Gastroesophageal sphincter (tissue), 4 donors: ENCODE measurements at regions not wholly inside any gene's neighbourhood (a gene's known extent, or its start where the extent isn't known, plus 50 kb on each side); places are given as distances from the start of the nearest gene placed in this dataset.

ENCODE experiments used
- ATAC-seq: fragments of 150-250 bp; one replicate; pipeline ENCODE4 v1.9.1; 2016; ENCODE audit warnings: mild to moderate bottlenecking, moderate library complexity
- H3K27ac ChIP-seq, 4 donors: fragments of 200-600 bp; sonication (generic) in 3 of 4; 1 replicate in 3 of 4; 2 replicates in 1 of 4; pipeline ENCODE4 v1.5.1; 2016 to 2019
- H3K27me3 ChIP-seq: fragments of 200-600 bp; sonication (generic); one replicate; pipeline ENCODE4 v1.5.1; 2019
- H3K36me3 ChIP-seq, 2 donors: fragments of 200-600 bp; sonication (generic); one replicate each; pipeline ENCODE4 v1.5.1; 2019; ENCODE audit warnings: control low read depth in 1 of 2
- H3K4me1 ChIP-seq, 3 donors: fragments of 200-600 bp; sonication (generic); 1 replicate in 2 of 3; 2 replicates in 1 of 3; pipeline ENCODE4 v1.5.1; 2016 to 2019; ENCODE audit warnings: control low read depth in 2 of 3
- H3K4me3 ChIP-seq, 2 donors: fragments of 200-600 bp; sonication (generic); one replicate each; pipeline ENCODE4 v1.5.1; 2019; ENCODE audit warnings: mild to moderate bottlenecking in 1 of 2, moderate library complexity in 1 of 2
- H3K9me3 ChIP-seq, 3 donors: fragments of 200-600 bp; sonication (generic); one replicate each; pipeline ENCODE4 v1.5.1; 2017 to 2019; ENCODE audit warnings: control low read depth in 2 of 3
- CTCF ChIP-seq, 4 experiments: fragments of 200-600 bp in 2 of 4; fragments of 450-650 bp in 2 of 4; sonication (generic) in 1 of 4; IDR thresholded peaks; one replicate each; pipeline ENCODE4 v1.5.1; 2017 to 2019; ENCODE audit warnings: antibody characterized with exemption in 4 of 4, mild to moderate bottlenecking in 2 of 4, moderate library complexity in 2 of 4
- EP300 ChIP-seq: sonication (generic); formaldehyde crosslinking; IDR thresholded peaks from one replicate; pipeline ENCODE4 v1.6.1; 2017; ENCODE audit warnings: antibody characterized with exemption, mild to moderate bottlenecking
- POLR2A ChIP-seq, 2 donors: fragments of 450-650 bp; IDR thresholded peaks; one replicate each; pipeline ENCODE4 v1.6.1; 2017; ENCODE audit warnings: antibody characterized with exemption in 2 of 2, mild to moderate bottlenecking in 2 of 2, moderate library complexity in 1 of 2
- POLR2AphosphoS5 ChIP-seq: sonication (generic); formaldehyde crosslinking; IDR thresholded peaks from one replicate; pipeline ENCODE4 v1.6.1; 2017; ENCODE audit warnings: antibody characterized with exemption
- WGBS, 2 donors: methylation state at CpG; one replicate each; pipeline ENCODE4 v1.1.5; 2018; ENCODE audit warnings: low coverage in 1 of 2; 5-methylcytosine and 5-hydroxymethylcytosine counted together

DNA sequence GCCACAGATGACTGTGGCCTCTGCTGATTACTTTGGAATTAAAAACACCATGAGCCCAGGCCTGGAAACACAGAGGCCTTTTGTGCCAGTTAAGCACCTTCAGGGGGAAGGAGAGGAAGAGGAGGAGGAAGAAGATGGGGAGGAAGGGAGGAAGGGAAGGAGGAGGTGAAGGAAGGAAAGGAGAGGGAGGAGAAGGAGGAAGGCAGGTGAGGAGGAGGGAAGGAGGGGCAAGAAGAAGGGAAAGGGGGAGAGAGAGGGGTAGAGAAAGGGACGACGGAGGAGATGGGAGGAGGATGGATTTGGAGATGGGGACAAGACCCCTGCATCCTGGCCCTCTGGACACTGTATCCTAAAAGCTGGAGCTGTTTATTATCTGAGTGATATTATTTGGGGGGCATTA lies 231.0 kb downstream of the UQCRFS1 start:
- 63 to 79% methylated on average over 2 of the region's 2 CpGs for WGBS, 2 donors
- no peaks in the 10 kb centered on the region for H3K9me3 ChIP-seq
- no peak overlapping the region for H3K4me3 ChIP-seq
- TF ChIP-seq CTCF (IDR thresholded peaks at IDR 0.05) = no peak
- TF ChIP-seq POLR2AphosphoS5 = no peak
- TF ChIP-seq POLR2A (IDR thresholded peaks at IDR 0.05) = no peak
- no peak for TF ChIP-seq EP300
- H3K27me3 ChIP-seq = peaks cover 44% of the 10 kb centered on the region
- no peaks in the 10 kb centered on the region for H3K4me1 ChIP-seq
- ATAC-seq = no peak
- H3K27ac ChIP-seq = no peak overlapping the region
- no peaks in the 10 kb centered on the region for H3K36me3 ChIP-seq

DNA sequence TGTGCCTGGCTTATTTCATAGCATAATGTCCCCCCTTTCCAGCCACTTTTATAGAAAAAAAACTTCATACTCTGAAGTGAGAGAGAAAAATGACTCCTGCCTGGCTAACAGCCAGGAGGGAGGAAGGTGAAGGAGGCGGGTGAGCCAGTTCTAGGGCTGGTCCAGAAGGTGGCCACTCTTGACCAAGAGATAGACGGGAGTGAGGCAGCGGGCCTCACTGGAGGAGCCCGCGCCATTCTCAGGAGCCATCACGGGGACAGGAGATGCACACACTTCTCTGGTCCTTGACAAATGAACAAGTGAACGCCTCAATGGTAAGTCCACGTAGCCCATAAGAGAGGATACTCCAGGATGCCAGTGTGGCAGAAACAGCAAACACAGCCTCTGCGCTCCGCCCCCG lies 231.4 kb downstream of the UQCRFS1 start:
- WGBS, 2 donors = 60 to 69% methylated on average over 6 to 7 of the region's 11 CpGs
- TF ChIP-seq EP300 (no peak), POLR2A (IDR thresholded peaks at IDR 0.05) (no peak), POLR2AphosphoS5 (no peak), CTCF (IDR thresholded peaks at IDR 0.05) (no peak)
- Histone ChIP-seq H3K27ac (no peak overlapping the region), H3K27me3 (peaks cover 49% of the 10 kb centered on the region), H3K4me1 (no peaks in the 10 kb centered on the region), H3K4me3 (no peak overlapping the region), H3K9me3 (no peaks in the 10 kb centered on the region), H3K36me3 (no peaks in the 10 kb centered on the region)
- ATAC-seq = no peak

GRCh38 chr19:28980236-28980868 lies 232.6 kb downstream of the UQCRFS1 start:
- H3K36me3 ChIP-seq = no peaks in the 10 kb centered on the region
- no peaks in the 10 kb centered on the region for H3K4me1 ChIP-seq
- WGBS, 2 donors = 56 to 63% methylated on average over 6 to 7 of the region's 7 CpGs
- ATAC-seq = no peak
- TF ChIP-seq EP300 (no peak), POLR2AphosphoS5 (no peak), CTCF (IDR thresholded peaks at IDR 0.05) (no peak), POLR2A (IDR thresholded peaks at IDR 0.05) (no peak)
- H3K27ac ChIP-seq = no peak overlapping the region
- H3K27me3 ChIP-seq = peaks cover 40% of the 10 kb centered on the region
- no peak overlapping the region for H3K4me3 ChIP-seq
- H3K9me3 ChIP-seq = no peaks in the 10 kb centered on the region

- ATAC-seq = no peak
- no peaks in the 10 kb centered on the region for H3K36me3 ChIP-seq
These were observed 235.1 kb downstream of the UQCRFS1 start for GRCh38 chr19:28977826-28978225.

More at GRCh38 chr19:28977826-28978225, 235.1 kb downstream of the UQCRFS1 start:
- Histone ChIP-seq H3K27me3 (peaks cover 27% of the 10 kb centered on the region), H3K27ac (no peak overlapping the region), H3K9me3 (no peaks in the 10 kb centered on the region), H3K4me1 (no peaks in the 10 kb centered on the region), H3K4me3 (no peak overlapping the region)
- no peak for TF ChIP-seq POLR2AphosphoS5
- TF ChIP-seq EP300 = no peak
- TF ChIP-seq CTCF (IDR thresholded peaks at IDR 0.05) = no peak
- no peak for TF ChIP-seq POLR2A (IDR thresholded peaks at IDR 0.05)
- 76 to 83% methylated on average over 2 to 4 of the region's 5 CpGs for WGBS, 2 donors
